ENCODE measurements at regions not wholly inside any gene's neighbourhood (a gene's known extent, or its start where the extent isn't known, plus 50 kb on each side); places are given as distances from the start of the nearest gene placed in this dataset.

DNA sequence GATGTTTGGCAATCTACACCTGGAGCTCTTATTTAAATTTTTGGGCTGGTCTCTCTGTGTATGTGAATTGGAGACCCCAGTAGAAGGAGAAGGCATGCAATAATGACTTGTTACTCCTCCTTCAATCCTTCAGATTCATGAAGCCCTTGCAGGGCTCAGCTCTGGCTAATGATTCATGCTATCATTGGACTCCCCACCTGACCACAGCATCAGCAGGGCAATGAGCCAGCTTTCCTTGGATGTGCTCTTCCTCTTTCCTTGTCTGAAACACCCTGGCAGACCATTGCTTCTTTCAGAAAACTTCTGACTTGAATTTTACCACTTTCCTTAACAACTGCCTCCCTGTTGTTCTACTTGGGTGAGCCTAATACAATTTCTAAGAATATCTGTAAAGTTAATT, 1019.2 kb downstream of the AACS start:
- DNase-seq (ENCODE audit: low read depth, low spot score): no peak

DNA sequence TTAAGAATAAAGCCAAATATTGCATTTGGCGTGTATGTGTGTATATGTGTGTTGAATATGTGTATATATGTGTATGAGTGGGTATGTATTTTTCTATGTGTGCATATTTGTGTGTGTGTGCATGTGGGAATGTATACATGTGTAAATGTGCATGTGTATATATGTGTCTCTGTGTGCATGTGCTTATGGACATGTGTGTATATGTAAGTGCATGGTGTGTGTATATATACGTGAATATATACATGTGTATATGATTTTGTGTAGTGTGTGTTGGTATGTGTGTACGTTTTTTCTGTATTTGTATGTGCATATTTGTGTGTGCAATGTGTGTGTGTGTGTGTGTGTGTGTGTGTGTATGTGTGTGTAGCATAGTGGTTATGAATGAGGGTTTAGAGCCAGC, 1021.0 kb downstream of the AACS start:
- no peak for DNase-seq (ENCODE audit: low read depth, low spot score)

DNA sequence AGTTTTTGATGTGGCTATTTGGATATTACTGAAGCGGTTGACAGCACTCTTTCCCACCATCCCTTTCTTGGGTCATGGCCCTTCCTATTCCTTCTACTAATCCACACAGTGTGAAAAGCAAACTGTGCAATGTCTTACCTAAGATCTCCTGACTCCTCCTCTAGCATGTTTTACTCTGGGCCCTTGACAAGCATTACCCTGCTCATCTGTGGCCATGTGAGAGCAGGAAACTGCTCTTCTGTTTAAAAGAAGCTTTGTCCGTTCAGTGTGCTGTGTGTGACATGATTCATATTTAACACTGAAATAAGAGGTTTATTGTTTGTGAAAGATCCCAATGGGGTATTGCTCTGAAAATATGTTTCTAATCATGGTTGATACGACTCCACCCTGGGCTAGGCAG, 1022.5 kb downstream of the AACS start:
- no peak for DNase-seq (ENCODE audit: low read depth, low spot score)

GRCh38 chr12:126093908-126094307, 1028.7 kb downstream of the AACS start:
- DNase-seq (ENCODE audit: low read depth, low spot score): no peak

GRCh38 chr12:126095748-126096510, 1030.7 kb downstream of the AACS start:
- DNase-seq (ENCODE audit: low read depth, low spot score): no peak

- DNase-seq (ENCODE audit: low read depth, low spot score): no peak
These were observed 1041.5 kb downstream of the AACS start for GRCh38 chr12:126106706-126107105.

GRCh38 chr12:126107659-126108058, 1042.4 kb downstream of the AACS start:
- no peak for DNase-seq (ENCODE audit: low read depth, low spot score)

- no peak for DNase-seq (ENCODE audit: low read depth, low spot score)
These were observed 1043.0 kb downstream of the AACS start for GRCh38 chr12:126108247-126108646.

DNA sequence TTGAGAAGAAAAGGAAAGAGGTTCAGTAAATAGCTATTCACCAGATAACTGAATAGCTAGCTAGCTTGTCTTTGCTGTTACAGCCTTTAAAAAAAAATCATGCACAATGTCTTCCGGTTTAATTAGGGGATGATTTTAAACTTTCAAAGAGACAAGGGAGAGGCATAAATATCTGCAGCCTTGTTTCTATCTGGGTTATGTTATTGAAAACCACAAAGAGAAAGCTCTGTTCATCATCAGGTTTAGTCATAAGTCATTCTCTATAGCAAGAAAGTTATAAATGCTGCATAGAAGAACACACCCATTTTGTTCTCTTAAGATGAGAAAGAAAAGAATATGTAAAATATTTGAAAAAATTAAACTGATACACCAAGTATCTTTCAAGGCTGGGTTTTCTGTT, 1046.9 kb downstream of the AACS start:
- no peak for DNase-seq (ENCODE audit: low read depth, low spot score)

DNA sequence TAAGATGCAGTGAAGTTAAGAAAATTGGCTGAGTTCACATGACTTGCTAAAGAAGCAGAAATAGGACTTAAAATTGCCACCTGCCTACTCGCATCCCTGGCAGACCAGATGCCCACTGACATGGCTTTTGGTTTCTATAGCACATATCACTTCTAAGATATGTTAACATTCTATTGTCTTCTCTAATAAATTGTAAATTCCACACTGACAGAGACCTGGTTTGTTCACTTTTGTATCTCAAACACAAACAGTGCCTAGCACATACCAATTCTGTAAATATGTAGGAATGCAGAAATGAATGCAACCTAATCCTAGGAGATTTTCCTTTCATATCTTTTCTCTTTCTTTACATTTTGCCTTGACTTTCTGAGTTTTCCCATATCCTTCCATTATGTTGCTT, 1047.6 kb downstream of the AACS start:
- no peak for DNase-seq (ENCODE audit: low read depth, low spot score)

DNA sequence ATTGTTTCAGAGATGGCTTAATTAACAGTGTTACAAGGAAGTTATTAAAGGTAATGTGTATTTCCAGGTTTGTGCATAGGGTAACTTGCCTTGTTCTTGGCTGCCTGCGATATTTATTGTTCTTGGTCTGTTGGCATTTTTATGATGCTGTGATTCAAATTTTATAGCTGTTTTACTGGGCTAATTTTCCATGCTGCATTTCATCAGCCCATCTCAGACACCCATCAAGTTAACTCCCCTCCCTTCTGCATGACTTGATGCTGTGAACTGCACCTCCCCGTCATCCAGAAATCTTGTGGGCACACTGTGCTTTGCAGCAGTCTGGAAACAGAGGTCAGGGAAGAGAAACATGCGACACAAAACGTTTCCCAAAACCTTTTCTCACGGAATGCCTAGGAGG, 1049.2 kb downstream of the AACS start:
- DNase-seq (ENCODE audit: low read depth, low spot score): no peak

DNA sequence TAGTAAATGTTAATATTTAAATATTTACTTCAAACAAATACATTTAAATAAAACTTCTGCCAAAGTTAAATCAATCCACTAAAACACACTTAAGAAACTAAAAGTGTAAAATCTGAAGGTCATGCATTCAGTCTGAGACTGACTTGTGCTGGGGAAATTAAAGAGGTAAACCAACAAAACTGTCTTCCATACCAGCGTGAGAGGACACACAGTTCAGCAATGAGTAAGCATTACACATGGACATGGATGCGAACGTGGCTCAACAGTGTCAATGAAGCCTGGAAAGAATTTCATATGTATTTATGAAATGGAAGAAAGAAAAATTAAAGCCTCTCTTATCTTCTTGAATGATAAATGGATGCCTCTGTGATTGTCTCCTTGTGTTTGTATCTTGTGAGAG, 1052.3 kb downstream of the AACS start:
- DNase-seq (ENCODE audit: low read depth, low spot score): no peak

DNA sequence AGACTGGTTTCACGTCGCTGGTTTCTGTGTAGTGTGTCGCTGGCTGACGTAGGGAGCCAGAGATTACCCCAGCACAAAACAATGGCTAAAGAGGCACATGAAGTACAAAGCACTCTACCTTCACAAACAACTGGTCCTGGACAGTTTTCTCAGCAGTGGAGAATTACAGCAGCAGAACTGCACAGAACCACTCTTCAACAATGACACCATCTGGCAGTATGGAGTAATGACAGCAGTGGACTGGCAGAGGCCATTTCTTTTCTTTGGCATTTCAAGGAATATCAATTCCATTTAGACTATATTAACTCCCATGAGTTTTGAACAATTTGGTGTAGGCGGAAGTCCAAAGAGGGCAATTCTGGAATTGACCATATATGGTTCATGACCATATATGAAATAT, 1074.1 kb downstream of the AACS start:
- no peak for DNase-seq (ENCODE audit: low read depth, low spot score)

DNA sequence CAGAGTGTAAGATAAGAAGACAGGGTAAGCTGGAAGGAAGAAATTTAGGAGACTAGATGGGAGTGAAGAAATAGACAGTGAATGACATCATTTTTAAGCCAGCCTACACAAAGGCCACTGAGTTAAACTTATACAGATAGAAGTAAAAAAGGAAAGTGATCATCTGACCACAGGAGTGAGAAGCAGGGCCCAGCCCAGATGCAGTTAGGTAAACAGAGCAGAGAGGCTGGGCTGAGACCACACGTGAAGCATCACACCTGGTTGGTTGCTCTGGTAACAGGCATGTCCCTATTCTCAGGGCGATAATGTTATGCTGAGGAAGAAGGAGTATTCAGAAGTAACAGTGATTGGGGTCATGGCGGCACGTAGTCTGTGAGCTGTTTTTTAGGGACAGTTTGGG, 1079.4 kb downstream of the AACS start:
- DNase-seq (ENCODE audit: low read depth, low spot score): no peak

GRCh38 chr12:126147321-126147720, 1082.1 kb downstream of the AACS start:
- no peak for DNase-seq (ENCODE audit: low read depth, low spot score)

DNA sequence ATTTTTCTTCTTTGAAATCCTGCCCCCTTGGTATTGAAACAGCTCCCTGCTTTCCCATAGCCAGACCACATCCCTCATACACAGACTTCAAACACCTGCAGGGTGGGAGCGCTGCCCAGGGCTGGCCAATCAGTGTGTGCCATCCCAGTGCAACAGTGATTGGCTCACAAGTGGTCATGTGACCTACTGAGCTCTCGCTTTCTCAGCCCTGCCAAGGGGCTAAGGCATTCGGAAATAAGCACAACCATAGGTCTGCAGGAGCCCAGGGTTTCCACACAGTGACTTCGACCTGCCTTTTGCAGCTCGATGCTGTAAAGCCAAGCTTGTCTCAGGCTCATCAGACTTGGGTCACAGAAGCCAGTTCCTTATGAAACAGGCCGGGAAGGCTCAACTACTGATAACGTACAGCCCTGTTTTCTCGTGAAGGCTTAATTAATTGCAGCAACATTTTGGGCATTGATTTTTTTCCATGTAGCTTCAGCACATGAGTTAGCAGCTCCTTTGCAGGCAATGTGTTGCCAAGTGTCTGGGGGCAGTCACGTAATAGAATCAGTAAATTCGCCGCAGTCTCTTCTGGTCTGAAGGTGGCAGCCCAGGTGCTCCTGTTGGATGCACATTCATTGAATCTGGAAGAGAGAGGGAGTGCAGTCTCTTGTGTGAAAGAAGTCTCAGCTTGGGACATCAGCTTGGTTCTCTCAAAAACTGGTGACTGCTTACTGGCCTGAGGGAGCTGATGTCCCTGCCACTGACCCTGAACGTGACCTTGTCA, 1091.8 kb downstream of the AACS start:
- no peak for DNase-seq (ENCODE audit: low read depth, low spot score)

- DNase-seq (ENCODE audit: low read depth, low spot score): no peak
These were observed 1092.3 kb downstream of the AACS start for GRCh38 chr12:126157575-126157966.

DNA sequence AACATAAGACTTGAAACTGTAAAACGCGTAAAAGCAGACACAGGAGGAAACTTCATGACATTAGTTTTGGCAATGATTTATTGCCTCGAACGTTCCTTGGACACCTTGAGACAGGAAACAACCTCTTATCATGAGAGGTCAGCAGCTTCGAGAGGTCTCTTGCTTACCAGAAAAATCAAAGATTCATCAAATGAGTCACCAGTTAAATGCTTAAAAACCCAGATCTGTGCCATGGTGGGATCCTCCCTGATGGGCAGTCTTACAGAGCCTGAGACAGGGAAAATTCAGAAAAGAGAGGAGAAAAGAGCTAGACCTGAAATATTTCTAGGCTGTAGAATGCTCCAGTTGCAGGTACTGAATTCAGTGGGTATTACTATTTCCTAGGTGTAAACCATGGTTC, 1093.9 kb downstream of the AACS start:
- DNase-seq (ENCODE audit: low read depth, low spot score): no peak

DNA sequence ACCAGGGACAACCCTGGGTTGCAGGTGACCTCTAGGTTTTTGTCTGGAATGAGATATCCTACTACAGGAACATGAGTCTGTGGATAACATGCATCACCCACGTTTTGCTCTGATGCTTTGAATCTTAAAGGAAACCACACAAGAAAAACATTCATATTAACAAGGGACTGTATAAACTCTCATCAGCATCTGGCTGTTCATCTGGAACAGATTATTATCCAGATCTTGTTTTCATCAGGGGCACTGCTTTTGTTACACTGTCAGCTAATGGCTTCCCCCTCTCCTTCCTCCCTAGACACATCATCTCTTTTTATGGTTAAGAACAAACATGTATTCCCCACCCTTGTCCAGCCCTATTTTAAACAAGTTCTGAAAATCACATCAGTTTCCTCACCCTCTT, 1095.7 kb downstream of the AACS start:
- no peak for DNase-seq (ENCODE audit: low read depth, low spot score)

DNA sequence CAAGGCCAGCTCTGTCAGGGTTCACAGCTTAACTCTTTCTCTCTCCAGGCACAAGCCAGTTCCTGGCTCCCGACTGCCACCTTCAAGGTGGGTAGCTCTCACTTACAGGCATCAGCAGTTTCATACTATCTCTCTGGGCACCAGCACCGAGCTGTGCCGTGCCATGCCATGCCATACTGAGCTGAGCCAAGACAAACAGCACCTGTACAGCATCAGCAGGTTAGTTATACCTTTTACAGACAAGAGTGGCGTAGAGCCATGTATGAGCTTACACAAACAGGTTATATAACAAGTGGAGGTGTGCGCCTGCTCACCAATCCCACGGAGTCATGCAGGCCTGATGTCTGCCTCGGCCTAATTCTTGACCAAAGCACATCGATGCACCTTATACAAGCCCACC, 1098.7 kb downstream of the AACS start:
- no peak for DNase-seq (ENCODE audit: low read depth, low spot score)

- DNase-seq (ENCODE audit: low read depth, low spot score): no peak
These were observed 1106.8 kb downstream of the AACS start for GRCh38 chr12:126171937-126172559.

DNA sequence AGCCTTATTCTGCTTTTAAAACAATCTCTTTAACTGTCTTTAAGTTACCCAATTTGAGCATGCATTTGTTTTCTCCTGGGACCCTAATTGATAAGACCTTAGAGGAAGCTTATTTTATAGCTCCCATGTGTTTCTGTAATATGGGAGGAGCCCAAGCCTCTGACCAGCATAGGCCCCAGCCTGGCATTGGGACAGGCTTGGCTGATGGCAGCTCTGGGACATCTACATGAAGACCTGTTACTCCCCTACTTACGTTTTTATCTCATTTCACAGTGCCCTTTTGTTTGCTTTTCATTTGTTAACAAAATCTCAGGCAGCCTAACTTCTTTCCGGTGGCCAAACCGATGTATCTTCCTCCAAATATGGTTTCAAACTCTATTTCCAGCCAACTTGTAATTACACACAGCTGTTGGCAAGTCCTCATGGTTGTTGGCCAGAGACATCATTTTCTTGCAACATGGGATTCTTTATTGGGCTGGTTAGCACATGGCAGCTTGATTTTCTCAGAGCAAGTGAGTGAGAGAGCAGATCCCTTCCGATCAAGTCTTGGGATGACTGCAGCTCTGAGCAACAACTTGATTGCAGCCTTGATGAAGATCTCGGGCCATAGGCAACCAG, 1117.5 kb downstream of the AACS start:
- no peak for DNase-seq (ENCODE audit: low read depth, low spot score)
